Upper lobe of left lung (tissue), 4 donors: ENCODE measurements at regions not wholly inside any gene's neighbourhood (a gene's known extent, or its start where the extent isn't known, plus 50 kb on each side); places are given as distances from the start of the nearest gene placed in this dataset.

Experiments
- CTCF ChIP-seq, 6 experiments: fragments of 450-650 bp in 4 of 6; fragments of 200-600 bp in 2 of 6; sonication (generic) in 2 of 6; IDR thresholded peaks; one replicate each; pipeline ENCODE4 v1.5.1; 2016 to 2019; ENCODE audit warnings: antibody characterized with exemption in 6 of 6
- POLR2AphosphoS5 ChIP-seq, 2 donors: sonication (generic); formaldehyde crosslinking; IDR thresholded peaks; one replicate each; pipeline ENCODE4 v1.5.1; 2017; ENCODE audit warnings: antibody characterized with exemption in 2 of 2

- TF ChIP-seq CTCF (IDR thresholded peaks at IDR 0.05) (no peak), POLR2AphosphoS5 (IDR thresholded peaks at IDR 0.05) (no peak)
Measured at GRCh38 chr2:56768973-56769372, 585.2 kb downstream of the CCDC85A start.
